ENCODE measurements at regions not wholly inside any gene's neighbourhood (a gene's known extent, or its start where the extent isn't known, plus 50 kb on each side); places are given as distances from the start of the nearest gene placed in this dataset.

DNA sequence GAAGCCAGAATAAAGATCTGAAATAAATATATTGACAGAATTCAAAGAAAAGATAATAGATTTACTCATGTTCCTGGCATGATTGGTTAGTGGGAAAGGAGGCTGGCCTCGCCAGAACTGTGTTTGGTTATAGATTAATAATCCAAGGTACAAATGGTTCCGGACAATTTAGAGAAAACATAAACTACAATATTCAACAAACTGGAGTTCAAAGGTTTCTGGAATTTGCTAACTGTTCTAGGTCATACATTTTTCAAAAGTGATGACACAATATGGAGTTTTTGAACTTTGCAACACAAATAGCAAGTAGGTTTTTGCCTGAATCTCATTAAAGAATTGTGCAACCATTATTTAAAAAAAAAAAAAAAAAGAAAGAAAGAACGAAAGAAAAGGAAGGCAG lies 251.7 kb upstream of the SALL1 start:
- Histone ChIP-seq H3K4me1 (ENCODE audit: control insufficient read depth, insufficient read depth, low read length) (no peaks in the 10 kb centered on the region), H3K36me3 (ENCODE audit: control insufficient read depth in 2 of 2, insufficient read depth in 2 of 2, low read length in 2 of 2) (no peaks in the 10 kb centered on the region), H3K9ac (ENCODE audit: low read length in 2 of 2) (no peak overlapping the region), H3K27me3 (ENCODE audit: control insufficient read depth in 1 of 2, insufficient read depth in 2 of 2, low read length in 2 of 2) (no peaks in the 10 kb centered on the region), H3K9me3 (ENCODE audit: control insufficient read depth in 2 of 2, low read length in 2 of 2) (no peaks in the 10 kb centered on the region), H3K4me3 (ENCODE audit: low read length in 2 of 2) (no peak overlapping the region), H3K27ac (ENCODE audit: low read length) (no peak overlapping the region)

GRCh38 chr16:51402298-51402697 lies 251.2 kb upstream of the SALL1 start:
- H3K9me3 ChIP-seq (ENCODE audit: control insufficient read depth in 2 of 2, low read length in 2 of 2): no peaks in the 10 kb centered on the region
- H3K27ac ChIP-seq (ENCODE audit: low read length): no peak overlapping the region
- no peaks in the 10 kb centered on the region for H3K36me3 ChIP-seq (ENCODE audit: control insufficient read depth in 2 of 2, insufficient read depth in 2 of 2, low read length in 2 of 2)
- no peaks in the 10 kb centered on the region for H3K27me3 ChIP-seq (ENCODE audit: control insufficient read depth in 1 of 2, insufficient read depth in 2 of 2, low read length in 2 of 2)
- H3K4me3 ChIP-seq (ENCODE audit: low read length in 2 of 2): no peak overlapping the region
- H3K9ac ChIP-seq (ENCODE audit: low read length in 2 of 2): no peak overlapping the region
- H3K4me1 ChIP-seq (ENCODE audit: control insufficient read depth, insufficient read depth, low read length): no peaks in the 10 kb centered on the region

DNA sequence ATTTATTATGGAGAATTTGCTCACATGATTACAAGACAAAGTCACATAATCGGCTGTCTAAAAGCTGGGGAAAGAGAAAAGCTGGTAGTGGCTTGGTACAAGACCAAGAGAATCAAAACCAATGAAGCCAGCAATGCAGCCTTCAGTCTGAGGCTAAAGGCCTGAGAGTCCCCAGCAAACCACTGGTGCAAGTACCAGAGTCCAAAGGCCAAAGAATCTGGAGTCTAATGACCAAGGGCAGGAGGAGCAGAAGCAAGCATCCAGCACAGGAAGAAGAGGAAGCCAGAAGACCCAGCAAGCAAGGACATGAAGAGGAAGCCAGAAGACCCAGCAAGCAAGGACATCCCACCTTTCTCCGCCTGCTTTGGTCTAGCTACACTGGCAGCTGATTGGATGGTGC lies 250.6 kb upstream of the SALL1 start:
- no peak overlapping the region for H3K27ac ChIP-seq (ENCODE audit: low read length)
- no peaks in the 10 kb centered on the region for H3K27me3 ChIP-seq (ENCODE audit: control insufficient read depth in 1 of 2, insufficient read depth in 2 of 2, low read length in 2 of 2)
- no peaks in the 10 kb centered on the region for H3K9me3 ChIP-seq (ENCODE audit: control insufficient read depth in 2 of 2, low read length in 2 of 2)
- H3K4me1 ChIP-seq (ENCODE audit: control insufficient read depth, insufficient read depth, low read length): no peaks in the 10 kb centered on the region
- no peak overlapping the region for H3K4me3 ChIP-seq (ENCODE audit: low read length in 2 of 2)
- H3K9ac ChIP-seq (ENCODE audit: low read length in 2 of 2): no peak overlapping the region
- H3K36me3 ChIP-seq (ENCODE audit: control insufficient read depth in 2 of 2, insufficient read depth in 2 of 2, low read length in 2 of 2): no peaks in the 10 kb centered on the region

DNA sequence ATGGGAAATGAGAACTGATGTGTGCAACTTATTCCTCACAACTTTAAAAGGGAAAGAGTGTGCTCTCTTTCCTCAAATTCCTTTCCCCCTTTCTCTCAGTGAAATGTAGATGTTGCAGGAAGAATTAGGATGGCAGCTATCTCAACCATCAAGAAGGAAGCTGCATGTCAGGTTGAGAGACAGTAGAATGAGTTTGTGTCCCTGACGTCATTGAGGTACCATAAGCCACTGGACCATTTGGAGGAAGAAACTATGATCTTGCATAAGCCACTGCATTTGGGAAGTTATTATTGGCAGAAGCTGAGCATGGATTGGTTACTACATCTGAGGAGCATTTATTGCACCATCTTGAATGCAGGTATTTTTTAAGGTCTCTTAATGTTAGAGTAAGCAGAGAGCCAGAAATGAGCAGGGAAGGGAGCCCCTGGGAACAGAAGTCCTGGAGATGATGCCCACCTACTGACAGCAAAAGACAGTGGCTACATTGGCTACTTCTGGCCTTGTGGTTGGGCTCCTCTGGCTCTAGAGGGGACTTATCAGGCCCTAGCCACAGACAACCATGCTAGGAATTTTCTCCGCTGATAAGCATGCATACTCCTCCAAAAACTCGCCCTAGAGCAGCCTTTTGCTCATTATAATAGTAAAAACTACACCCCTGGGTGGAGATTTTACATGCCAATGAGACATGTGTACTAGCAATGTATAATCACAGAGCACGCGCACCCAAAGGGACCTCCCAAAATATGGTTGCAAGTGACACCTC lies 249.0 kb upstream of the SALL1 start:
- H3K36me3 ChIP-seq (ENCODE audit: control insufficient read depth in 2 of 2, insufficient read depth in 2 of 2, low read length in 2 of 2): no peaks in the 10 kb centered on the region
- no peaks in the 10 kb centered on the region for H3K4me1 ChIP-seq (ENCODE audit: control insufficient read depth, insufficient read depth, low read length)
- no peaks in the 10 kb centered on the region for H3K9me3 ChIP-seq (ENCODE audit: control insufficient read depth in 2 of 2, low read length in 2 of 2)
- H3K4me3 ChIP-seq (ENCODE audit: low read length in 2 of 2): no peak overlapping the region
- H3K9ac ChIP-seq (ENCODE audit: low read length in 2 of 2): no peak overlapping the region
- no peak overlapping the region for H3K27ac ChIP-seq (ENCODE audit: low read length)
- H3K27me3 ChIP-seq (ENCODE audit: control insufficient read depth in 1 of 2, insufficient read depth in 2 of 2, low read length in 2 of 2): no peaks in the 10 kb centered on the region

DNA sequence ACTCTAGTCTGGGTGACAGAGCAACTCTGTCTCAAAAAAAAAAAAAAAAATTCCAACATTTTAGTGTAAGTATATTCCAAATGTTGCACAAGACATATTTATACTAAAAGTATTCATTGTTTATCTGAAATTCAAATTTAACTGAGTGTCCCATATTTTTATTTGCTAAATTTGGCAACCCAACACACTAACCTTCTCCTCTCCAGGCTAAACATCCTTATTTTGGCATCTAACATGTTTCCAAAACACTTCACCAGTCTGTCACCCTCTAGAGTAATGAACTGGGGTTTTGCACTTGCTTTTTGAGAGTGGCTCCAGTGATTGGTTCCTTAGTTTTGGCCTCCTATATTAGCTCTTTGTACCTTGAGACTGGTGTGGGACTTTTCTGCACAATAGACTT lies 243.4 kb upstream of the SALL1 start:
- Histone ChIP-seq H3K9ac (ENCODE audit: low read length in 2 of 2) (no peak overlapping the region), H3K27ac (ENCODE audit: low read length) (no peak overlapping the region), H3K27me3 (ENCODE audit: control insufficient read depth in 1 of 2, insufficient read depth in 2 of 2, low read length in 2 of 2) (peaks cover 0 to 2% of the 10 kb centered on the region in 2 donors), H3K9me3 (ENCODE audit: control insufficient read depth in 2 of 2, low read length in 2 of 2) (peaks cover 0 to 6% of the 10 kb centered on the region in 2 donors), H3K36me3 (ENCODE audit: control insufficient read depth in 2 of 2, insufficient read depth in 2 of 2, low read length in 2 of 2) (no peaks in the 10 kb centered on the region), H3K4me1 (ENCODE audit: control insufficient read depth, insufficient read depth, low read length) (no peaks in the 10 kb centered on the region), H3K4me3 (ENCODE audit: low read length in 2 of 2) (no peak overlapping the region)

- Histone ChIP-seq H3K4me3 (ENCODE audit: low read length in 2 of 2) (no peak overlapping the region), H3K27ac (ENCODE audit: low read length) (no peak overlapping the region), H3K4me1 (ENCODE audit: control insufficient read depth, insufficient read depth, low read length) (no peaks in the 10 kb centered on the region), H3K9me3 (ENCODE audit: control insufficient read depth in 2 of 2, low read length in 2 of 2) (peaks cover 8 to 11% of the 10 kb centered on the region in 2 donors), H3K9ac (ENCODE audit: low read length in 2 of 2) (no peak overlapping the region), H3K36me3 (ENCODE audit: control insufficient read depth in 2 of 2, insufficient read depth in 2 of 2, low read length in 2 of 2) (no peaks in the 10 kb centered on the region), H3K27me3 (ENCODE audit: control insufficient read depth in 1 of 2, insufficient read depth in 2 of 2, low read length in 2 of 2) (peaks cover 0 to 2% of the 10 kb centered on the region in 2 donors)
These were observed 242.4 kb upstream of the SALL1 start for GRCh38 chr16:51393381-51394005.

DNA sequence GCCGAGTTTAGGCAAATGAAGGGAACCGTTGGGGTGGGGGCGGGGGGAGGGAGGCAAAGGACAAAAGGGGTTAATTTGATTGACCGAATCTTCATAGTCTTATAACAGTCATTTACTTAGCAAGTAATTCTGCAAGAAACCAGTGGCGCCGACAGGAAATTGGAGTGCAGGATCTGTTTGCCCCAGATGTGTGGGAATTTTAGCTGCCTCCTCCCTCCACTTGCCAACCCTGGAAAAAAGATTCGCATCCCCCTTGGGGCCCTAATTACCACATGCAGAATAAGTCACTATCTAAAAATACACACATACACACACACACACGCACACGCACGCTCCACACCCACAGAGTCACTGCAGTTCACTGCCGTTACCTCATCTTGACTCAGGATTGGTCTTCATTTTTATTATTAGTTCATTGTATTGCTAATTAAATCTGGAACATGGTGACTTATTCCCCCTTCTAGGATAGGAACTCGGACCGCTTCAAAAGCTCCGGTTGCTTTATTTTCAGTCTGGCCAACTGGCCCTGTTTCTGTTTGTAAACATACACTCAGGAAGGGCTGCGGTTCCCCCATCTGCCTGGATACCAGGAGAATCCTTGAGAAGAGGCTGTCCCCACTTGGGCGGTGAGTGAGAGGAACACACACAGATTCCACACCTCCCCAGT lies 241.6 kb upstream of the SALL1 start:
- H3K27me3 ChIP-seq (ENCODE audit: control insufficient read depth in 1 of 2, insufficient read depth in 2 of 2, low read length in 2 of 2): peaks cover 0 to 2% of the 10 kb centered on the region in 2 donors
- H3K9ac ChIP-seq (ENCODE audit: low read length in 2 of 2): no peak overlapping the region
- H3K4me3 ChIP-seq (ENCODE audit: low read length in 2 of 2): no peak overlapping the region
- H3K27ac ChIP-seq (ENCODE audit: low read length): no peak overlapping the region
- H3K4me1 ChIP-seq (ENCODE audit: control insufficient read depth, insufficient read depth, low read length): no peaks in the 10 kb centered on the region
- H3K36me3 ChIP-seq (ENCODE audit: control insufficient read depth in 2 of 2, insufficient read depth in 2 of 2, low read length in 2 of 2): no peaks in the 10 kb centered on the region
- H3K9me3 ChIP-seq (ENCODE audit: control insufficient read depth in 2 of 2, low read length in 2 of 2): peaks cover 8 to 11% of the 10 kb centered on the region in 2 donors

GRCh38 chr16:51391798-51392511 lies 240.9 kb upstream of the SALL1 start:
- Histone ChIP-seq H3K4me3 (ENCODE audit: low read length in 2 of 2) (no peak overlapping the region), H3K4me1 (ENCODE audit: control insufficient read depth, insufficient read depth, low read length) (no peaks in the 10 kb centered on the region), H3K27me3 (ENCODE audit: control insufficient read depth in 1 of 2, insufficient read depth in 2 of 2, low read length in 2 of 2) (peaks cover 0 to 2% of the 10 kb centered on the region in 2 donors)

DNA sequence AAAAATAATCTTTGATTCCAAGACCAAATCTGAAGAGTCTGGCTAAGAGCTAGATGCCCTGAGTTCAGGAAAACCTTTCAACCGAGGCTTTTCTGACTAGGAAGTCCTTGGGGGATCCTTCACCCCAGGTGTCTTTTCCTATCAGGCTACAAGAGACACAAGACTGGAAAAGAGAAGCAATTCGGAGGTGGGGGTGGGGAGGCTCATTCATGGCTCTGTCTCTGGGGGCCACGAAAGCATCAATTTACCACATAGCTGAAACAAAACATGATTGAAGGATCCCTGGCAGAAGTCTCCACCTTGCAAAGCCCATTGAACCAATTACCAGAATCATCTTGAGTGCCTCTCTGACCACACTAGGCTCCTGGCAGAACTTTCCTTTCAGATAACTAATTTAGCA lies 239.8 kb upstream of the SALL1 start:
- Histone ChIP-seq H3K4me1 (ENCODE audit: control insufficient read depth, insufficient read depth, low read length) (no peaks in the 10 kb centered on the region), H3K36me3 (ENCODE audit: control insufficient read depth in 2 of 2, insufficient read depth in 2 of 2, low read length in 2 of 2) (no peaks in the 10 kb centered on the region), H3K27ac (ENCODE audit: low read length) (no peak overlapping the region), H3K9ac (ENCODE audit: low read length in 2 of 2) (no peak overlapping the region), H3K4me3 (ENCODE audit: low read length in 2 of 2) (no peak overlapping the region), H3K27me3 (ENCODE audit: control insufficient read depth in 1 of 2, insufficient read depth in 2 of 2, low read length in 2 of 2) (peaks cover 0 to 2% of the 10 kb centered on the region in 2 donors), H3K9me3 (ENCODE audit: control insufficient read depth in 2 of 2, low read length in 2 of 2) (peaks cover 8 to 11% of the 10 kb centered on the region in 2 donors)

More at GRCh38 chr16:51391798-51392511, 240.9 kb upstream of the SALL1 start:
- H3K9ac ChIP-seq (ENCODE audit: low read length in 2 of 2): no peak overlapping the region
- peaks cover 8 to 11% of the 10 kb centered on the region in 2 donors for H3K9me3 ChIP-seq (ENCODE audit: control insufficient read depth in 2 of 2, low read length in 2 of 2)
- no peaks in the 10 kb centered on the region for H3K36me3 ChIP-seq (ENCODE audit: control insufficient read depth in 2 of 2, insufficient read depth in 2 of 2, low read length in 2 of 2)
- no peak overlapping the region for H3K27ac ChIP-seq (ENCODE audit: low read length)

DNA sequence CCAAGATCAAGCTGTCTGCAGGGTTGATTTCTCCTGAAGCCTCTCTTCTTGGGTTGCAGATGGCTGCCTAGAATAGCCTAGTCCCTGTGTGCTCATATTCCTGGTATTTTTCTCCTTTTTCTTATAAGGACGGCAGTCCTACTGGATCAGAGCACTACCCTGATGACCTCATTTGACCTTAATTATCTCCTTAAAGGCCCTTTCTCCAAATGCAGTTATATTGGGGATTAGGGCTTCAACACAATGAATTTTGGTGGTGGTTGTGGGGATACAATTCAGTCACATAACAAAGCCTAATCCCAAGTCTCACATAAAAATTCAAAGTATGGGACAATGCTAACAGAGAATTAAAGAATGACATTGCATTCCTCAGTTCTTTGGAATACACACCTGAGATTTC lies 238.8 kb upstream of the SALL1 start:
- Histone ChIP-seq H3K4me1 (ENCODE audit: control insufficient read depth, insufficient read depth, low read length) (no peaks in the 10 kb centered on the region), H3K9me3 (ENCODE audit: control insufficient read depth in 2 of 2, low read length in 2 of 2) (peaks cover 8 to 11% of the 10 kb centered on the region in 2 donors)

More for the DNA sequence above, 238.8 kb upstream of the SALL1 start:
- no peak overlapping the region for H3K4me3 ChIP-seq (ENCODE audit: low read length in 2 of 2)
- H3K36me3 ChIP-seq (ENCODE audit: control insufficient read depth in 2 of 2, insufficient read depth in 2 of 2, low read length in 2 of 2): no peaks in the 10 kb centered on the region
- H3K9ac ChIP-seq (ENCODE audit: low read length in 2 of 2): no peak overlapping the region
- H3K27me3 ChIP-seq (ENCODE audit: control insufficient read depth in 1 of 2, insufficient read depth in 2 of 2, low read length in 2 of 2): peaks cover 0 to 2% of the 10 kb centered on the region in 2 donors
- H3K27ac ChIP-seq (ENCODE audit: low read length): no peak overlapping the region

All from stomach smooth muscle (tissue), 2 donors.